ENCODE measurements at regions not wholly inside any gene's neighbourhood (a gene's known extent, or its start where the extent isn't known, plus 50 kb on each side); places are given as distances from the start of the nearest gene placed in this dataset.
"Not testable (repeated sequence)": the region's sequence is repeated elsewhere in the genome, so short reads cannot be mapped to it uniquely, and the experiment has no call there.

DNA sequence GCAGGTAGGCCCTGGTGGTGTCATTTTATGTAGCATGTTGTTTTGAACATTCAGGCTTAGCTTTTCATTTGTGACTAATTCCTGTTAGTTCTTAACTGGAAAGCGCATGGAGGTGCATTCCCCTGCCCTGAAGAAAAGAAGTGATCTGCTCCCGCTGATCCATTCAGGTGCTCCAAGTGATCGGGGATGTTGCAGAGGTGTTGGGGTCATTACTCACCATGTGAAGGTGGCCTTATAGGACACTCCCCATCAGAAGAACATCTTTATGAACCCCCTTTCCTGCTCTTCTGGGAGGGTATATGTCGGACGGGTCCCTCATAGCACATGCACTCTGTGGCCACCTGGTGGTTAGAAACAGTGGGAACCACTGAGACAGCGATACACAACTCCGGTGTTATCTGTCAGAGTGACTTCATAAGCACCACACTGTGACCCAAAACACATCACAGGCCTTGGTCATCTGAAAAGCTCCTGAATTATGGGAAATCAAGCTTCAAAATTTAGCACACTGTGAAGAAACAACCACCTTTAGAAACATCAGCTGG is 172.5 kb upstream of the NOTCH2NLA start:
- DNase-seq, result peak; percentile 62 to 65

DNA sequence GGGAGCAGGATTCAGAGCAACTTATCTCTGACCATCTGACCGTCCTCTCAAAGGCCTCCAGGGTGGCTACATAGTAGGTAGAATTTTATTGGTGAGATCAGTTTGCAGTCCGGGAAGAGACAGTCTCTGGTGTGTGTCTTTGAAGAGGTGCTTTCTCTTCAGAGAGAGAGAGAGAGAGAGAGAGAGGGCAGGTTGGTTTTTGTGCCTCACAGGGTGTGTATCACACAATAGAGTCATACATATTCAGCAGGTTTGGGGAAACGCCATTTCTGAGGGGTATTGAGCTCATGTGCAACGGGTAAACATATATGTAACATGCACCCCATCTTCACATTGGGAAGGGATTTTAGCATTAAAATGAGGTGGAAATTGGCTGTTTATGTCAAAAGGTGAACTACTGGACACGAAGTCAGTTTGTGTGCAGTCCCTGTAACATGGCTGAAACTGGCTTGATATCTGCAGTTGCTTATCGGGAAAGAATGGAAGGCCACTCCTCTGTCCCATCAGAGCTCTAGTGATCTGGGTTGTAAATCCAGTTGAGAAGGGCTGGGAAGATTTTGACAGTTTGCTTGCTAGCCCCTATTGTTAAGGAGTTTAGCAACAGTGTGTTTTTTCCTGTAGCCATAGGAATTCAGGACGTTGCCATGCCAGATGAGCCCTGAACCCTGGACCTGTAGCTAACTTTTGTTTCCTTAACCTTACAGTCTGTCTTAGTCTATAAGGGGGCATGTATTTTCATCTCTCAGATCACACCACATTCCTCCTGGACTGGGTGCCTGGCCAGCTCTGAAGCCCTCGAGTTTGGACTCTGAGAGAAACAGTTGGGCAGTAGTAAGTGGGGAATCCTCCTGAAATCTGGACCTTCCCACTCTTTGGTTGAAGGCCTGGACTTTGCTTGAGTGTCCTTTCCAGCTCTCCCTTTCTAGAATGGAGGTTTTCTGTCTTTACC is 171.6 kb upstream of the NOTCH2NLA start:
- DNase-seq, result not testable (repeated sequence)

DNA sequence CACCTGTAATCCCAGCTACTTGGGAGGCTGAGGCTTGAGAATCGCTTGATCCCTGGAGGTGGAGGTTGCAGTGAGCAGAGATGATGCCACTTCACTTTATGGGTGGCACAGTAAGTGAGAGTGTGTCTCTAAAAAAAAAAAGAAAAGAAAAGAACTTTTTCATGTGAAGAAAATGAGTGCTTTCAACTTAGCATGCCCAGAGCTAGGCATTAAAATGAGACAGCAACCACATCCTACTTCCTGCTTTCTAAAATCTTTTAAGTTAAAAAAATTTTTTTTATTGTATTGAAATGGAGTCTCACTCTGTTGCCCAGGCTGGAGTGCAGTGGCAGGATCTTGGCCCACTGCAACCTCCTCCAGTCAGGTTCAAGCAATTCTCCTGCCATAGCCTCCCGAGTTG is 170.4 kb upstream of the NOTCH2NLA start:
- not testable (repeated sequence) for DNase-seq

DNA sequence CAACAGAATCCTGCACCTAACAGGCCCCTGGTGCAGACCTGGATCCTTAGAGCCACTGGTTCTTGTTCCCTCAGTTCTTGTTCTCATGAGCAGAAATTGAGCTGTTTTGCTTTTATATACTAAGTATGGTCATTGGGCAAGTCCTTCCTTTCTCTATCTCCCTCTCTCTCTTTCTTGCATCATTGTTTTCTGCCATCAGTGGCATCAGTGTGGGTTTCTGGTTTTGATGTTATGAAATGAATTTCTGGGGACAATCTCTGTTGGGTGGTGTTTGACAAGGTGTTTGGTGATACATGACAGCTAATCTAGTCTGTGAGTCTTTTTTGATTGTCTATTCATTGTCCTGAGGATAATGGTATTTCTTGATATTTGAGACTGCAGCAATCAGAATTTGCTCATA is 168.0 kb upstream of the NOTCH2NLA start:
- not testable (repeated sequence) for DNase-seq

DNA sequence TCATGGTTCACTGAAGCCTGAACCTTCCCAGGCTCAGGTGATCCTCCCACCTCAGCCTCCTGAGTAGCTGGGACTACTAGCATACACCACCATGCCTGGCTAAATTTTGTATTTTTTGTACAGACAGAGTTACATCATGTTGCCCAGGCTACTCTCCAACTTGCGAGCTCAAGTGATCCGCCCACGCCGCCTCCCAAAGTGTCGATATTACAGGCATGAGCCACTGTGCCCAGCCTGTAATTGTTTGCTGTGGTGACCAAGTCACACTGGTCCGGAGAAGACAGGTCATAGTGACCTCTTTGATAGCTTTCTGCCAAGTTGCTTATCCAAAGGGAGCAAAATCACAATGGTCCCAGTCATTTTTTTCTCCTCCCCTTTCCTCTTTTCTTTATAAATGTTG is 167.4 kb upstream of the NOTCH2NLA start:
- not testable (repeated sequence) for DNase-seq

DNA sequence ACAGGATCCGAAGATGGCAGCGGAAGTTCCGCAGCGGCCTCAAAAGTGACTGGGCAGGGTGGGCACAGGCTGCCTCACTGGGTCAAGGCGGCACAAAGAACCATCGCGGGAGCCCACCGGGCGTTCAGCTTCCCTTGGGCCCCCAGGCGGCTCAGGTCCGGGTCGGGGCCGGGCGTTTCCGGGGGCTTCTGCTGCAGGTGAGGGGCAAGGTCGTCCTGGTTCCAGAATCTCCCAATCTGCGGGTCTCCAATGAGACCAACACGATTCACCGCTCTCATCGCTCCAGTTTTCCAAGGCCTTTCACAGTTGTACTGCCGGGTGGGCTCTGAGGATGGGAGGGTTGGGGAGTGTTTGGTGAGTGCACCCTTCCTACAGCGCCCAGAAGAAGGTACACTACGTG is 165.0 kb upstream of the NOTCH2NLA start:
- DNase-seq, result not testable (repeated sequence)

DNA sequence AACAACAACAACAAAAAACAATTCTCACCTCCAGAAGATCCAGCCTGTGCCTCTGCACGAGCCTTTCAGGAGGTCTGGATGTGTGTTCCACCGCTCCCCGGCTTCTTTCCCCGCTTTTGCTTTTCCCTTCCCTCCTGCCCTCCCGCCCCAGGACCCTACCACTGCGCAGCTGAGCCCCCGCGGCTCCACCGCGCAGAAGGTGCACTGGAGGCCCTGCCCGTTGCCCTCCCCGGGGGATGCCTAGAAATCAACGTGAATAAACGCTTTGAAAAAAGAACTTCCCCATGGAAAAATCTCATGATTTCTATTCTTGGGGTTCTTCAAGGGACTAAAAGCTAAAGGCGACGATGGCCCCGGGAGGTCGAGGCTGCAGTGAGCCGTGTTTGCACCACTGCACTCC is 164.3 kb upstream of the NOTCH2NLA start:
- not testable (repeated sequence) for DNase-seq

DNA sequence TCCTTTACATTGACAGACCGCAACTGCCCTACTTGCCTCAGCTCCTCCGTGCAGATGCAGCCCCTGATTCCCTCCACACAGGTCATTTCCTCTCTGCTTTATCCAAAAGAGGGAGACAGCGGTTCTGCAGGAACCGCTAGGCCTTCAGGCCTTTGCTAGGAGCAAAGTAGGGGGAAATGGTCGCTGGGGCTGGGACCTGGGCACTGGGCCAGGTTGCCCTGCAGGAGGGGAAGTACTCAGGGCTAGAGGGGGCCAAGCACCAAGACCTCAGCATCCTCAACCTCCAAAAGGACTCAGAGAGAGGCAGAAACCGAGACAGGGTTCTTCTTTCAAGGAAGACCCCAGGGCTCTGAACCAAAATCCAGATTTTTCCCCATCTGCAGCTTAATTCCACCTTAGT is 160.4 kb upstream of the NOTCH2NLA start:
- not testable (repeated sequence) for DNase-seq

DNA sequence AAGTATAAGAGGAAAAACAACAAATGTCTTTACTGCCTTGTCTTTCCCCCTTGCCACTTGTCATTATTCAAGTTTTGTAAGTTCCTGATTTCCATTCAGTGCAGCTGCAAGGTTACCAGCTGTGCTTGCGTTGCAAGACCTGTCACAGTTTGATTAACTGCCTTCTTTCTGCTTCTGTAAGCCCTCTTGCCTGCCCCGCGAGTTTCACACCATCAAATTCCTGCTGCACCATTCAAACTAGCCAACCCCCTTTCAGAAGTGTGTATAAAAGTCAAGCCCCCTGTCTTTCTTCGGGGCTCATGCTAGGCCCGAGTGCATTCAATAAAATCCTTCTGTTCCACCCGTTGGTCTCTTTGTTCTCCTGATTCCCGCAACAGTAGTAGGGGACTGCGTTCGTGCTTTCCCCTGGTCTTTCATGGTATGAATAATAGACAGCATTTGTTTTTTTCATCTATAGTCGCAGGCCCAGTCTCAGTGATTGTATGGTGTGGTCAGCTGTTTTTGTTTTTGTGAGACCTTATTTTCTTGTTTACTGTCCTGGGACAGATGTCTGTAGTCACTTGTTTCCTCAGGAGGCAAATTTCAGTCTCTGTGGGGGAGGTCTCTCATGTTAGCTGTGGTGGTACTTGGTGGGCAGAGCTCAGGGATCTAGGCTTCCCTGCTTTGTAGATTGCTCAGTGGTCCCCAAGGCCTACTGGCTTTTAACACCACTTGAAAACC is 159.1 kb upstream of the NOTCH2NLA start:
- DNase-seq, result peak; percentile 46 to 47

DNA sequence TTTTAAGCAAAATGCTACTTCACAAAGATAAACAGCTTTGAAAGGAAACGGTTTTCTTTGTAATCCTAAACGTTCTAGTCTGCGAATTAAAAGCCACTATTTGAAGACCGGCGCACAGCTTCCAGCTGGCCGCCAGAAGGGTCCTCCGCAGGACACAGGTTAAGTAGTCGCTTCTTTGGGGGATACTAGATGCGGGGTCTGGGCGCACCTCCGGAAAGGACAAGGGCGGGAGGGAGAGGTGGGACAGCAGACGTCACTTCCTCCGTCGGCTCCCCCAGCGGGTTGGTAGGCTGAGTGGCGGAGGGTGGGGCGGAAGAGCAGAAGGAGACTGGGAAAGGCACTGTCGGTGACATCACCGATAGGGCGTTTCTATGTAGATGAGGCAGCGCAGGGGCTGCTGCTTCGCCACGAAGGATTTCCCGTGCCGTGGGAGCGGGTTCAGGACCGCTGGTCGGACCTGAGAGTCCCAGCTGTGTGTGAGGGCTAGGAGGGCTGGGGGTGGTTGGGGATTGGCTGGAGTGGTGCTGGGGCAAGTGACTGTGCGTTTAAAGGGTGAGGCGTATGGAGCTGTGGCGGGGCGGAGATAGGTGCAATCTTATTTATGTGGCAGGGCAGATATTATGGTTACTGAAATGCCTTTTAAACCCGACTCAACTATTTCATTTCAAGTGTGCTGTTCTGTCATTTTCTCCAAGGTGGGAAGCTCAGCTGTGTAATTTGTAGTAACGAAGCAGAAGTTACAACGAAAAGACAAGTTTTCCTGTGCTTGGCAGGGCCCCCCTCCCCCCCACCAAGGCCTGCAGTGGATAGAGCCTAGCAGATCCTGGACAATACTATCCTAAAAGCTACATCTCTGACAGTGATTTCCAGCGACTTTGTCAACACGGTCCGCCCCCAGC is 158.3 kb upstream of the NOTCH2NLA start:
- peak; percentile 75 to 79 for DNase-seq

DNA sequence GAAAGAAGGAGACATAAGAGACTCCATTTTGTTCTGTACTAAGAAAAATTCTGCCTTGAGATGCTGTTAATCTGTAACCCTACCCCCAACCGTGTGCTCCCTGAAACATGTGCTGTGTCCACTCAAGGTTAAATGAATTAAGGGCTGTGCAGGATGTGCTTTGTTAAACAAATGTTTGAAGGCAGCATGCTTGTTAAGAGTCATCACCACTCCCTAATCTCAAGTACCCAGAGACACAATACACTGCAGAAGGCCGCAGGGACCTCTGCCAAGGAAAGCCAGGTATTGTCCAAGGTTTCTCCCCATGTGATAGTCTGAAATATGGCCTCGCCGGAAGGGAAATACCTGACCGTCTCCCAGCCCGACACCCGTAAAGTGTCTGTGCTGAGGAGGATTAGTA is 152.4 kb upstream of the NOTCH2NLA start:
- DNase-seq, result not testable (repeated sequence)

DNA sequence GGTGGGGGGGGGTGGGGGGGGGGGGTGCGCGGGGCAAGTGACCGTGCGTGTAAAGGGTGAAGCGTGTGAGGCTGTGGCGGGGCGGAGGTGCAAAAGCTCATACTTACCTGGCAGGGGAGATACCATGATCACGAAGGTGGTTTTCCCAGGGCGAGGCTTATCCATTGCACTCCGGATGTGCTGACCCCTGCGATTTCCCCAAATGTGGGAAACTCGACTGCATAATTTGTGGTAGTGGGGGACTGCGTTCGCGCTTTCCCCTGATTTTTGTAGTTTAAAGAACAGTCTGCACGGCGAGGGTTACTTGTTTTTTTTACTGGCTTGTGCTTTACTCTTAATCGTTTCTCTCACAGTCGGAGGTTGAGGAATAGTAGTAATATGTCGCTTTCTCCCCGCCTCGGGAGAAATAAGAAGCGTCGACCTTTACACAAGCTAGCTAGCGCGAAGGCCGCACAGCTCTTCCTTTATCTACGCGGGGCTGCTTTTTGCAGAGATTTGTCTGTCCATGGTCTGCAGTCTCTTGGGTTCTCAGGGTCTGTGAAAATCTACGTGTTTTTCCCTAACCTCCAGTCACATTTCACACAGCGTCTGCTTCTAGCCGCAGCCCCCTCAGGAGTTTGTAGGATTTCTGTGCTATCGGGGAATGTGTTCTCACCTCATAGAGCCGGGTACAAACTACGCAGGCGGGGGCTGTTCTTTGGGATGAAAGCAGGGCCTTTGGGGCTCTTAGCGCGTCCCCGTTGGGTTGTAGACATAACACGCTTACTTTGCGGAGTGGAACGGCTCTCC is 148.1 kb upstream of the NOTCH2NLA start:
- peak; percentile 83 to 84 for DNase-seq

DNA sequence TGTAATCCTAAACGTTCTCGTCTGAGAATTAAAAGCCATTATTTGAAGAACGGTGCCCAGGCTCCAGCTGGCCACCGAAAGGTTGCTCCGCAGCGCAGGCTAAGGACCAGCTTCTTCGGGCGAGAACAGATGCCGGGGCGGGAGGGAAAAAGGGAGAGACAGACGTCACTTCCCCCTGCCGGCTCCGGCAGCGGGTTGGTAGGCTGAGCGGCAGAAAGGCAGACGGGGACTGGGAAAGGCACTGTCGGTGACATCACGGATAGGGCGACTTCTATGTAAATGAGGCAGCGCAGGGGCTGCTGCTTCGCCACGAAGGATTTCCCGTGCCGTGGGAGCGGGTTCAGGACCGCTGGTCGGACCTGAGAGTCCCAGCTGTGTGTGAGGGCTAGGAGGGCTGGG is 147.5 kb upstream of the NOTCH2NLA start:
- DNase-seq, result peak; percentile 86 to 89

DNA sequence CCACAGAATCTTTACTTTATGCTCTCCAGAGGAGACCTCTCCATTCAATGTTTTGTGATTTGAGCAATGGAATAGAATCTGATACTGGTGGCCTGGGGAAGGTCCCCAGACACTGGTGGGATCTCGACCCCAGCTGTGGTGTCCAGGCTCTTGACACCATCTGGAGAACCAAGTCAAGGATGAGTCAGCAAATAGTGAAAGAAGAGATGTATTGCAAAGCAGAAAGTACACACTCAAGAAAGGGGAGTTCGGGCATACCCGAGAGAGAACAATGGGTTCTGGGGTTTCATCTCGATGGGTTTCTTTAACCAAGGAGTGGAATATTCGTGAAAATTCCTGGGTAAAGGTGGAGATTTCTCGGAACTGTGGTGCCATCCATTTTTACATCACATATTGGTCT is 146.3 kb upstream of the NOTCH2NLA start:
- not testable (repeated sequence) for DNase-seq

DNA sequence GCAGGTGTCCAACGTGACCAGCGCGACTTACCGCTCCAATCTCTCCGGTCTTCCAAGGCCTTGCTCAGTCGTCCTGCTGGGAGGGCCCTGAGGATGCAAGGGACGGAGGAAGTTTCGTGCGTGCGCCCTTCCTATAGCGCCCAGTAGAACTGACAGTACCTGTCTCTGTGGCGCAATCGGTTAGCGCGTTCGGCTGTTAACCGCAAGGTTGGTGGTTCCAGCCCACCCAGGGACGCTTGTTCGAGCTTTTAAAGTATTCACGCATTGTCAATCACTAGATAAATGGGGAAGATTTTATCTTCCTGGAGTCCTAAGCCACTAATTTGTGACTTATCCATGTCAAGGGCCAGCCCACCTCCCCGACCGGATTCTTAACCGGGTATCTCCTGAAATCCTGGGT is 141.1 kb upstream of the NOTCH2NLA start:
- DNase-seq, result peak; percentile 72

DNA sequence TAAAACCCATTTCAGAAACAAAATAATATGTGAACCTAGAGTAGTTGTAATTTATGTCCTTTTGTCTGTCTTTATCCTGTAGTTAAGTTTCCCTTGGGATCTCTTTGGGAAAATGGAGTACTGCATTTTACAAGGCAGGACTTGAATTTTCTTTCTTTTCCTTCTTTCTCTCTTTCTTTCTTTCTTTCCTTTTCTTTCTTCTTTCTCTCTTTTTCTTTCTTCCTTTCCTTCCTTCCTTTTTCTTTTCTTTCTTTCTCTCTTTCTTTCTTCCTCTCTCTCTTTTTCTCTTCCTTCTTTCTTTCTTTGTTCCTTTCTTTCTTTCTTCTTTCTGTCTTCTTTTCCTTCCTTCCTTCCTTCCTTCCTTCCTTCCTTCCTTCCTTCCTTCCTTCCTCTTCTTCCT is 126.6 kb upstream of the NOTCH2NLA start:
- DNase-seq, result not testable (repeated sequence)

DNA sequence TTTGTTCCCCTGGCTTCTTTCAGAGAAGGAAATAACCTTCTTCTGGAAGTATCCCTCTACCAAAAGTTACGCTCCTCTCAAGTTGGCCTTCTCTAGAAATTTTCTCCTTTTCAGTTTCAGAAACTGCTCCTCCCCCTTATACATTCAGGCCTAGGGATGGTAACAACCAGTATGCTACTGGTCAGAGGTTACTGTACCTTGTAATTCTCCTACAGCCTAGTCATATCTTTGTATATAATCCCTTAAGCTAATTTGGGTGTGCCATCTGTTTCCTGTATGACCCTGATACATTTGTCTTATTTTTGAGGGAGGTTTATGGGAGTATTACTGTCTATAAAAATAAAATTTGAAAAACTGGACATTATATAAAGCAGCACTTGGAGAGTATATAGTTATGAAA is 98.0 kb upstream of the NOTCH2NLA start:
- DNase-seq, result not testable (repeated sequence)

DNA sequence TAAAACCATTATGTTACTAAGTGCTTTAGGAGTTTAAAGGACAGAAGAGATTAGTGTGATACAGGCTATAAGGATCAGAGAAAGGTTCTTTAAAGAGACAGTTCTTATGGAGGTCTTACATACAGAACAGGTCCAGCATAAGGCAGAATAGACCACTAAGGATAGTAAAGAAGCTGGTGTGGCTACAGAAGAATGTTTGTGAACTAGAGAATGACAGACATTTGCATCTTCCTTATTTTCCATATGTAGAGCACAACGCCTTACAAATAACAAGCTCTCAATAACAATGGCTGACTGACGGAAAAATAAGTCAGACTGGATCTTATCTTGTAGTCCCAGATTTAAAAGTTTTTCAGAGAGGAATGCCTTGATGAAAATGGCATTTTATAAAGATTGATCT is 95.6 kb upstream of the NOTCH2NLA start:
- not testable (repeated sequence) for DNase-seq

DNA sequence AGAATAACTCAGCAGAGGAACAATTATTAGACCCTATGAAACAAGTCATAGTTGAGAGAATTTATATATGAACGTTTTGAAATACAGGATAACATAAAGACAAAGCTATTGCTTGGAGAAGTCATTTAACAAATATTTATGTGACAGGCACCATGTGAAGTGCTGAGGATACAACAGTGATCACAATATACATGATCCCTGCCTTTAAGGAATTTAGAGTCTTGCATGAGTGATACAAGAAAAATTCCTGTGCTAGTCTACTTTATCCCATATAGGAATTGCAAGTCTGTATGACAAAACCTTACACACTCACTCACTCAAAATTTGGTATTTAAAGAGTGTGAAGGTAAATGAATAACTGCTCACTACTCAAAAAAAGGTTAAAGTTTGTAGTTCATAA is 94.5 kb upstream of the NOTCH2NLA start:
- DNase-seq, result not testable (repeated sequence)

DNA sequence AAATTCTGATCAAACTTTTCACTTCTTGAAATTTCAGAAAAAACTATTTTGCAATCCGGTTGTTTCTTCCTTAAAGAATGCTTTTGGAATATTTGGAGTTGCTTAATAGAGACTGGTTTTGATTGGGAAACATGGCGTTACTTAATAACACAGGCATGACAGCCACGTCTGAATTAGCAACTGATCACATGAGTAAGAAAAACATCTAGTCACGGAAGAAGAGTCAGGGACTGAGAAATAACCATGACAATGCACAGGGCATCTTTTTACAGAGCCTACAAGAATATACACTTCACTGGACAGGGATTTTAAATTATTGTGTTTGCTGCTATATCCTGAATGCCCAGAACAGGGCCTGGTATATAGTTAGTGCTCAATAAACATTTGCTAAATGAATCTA is 94.1 kb upstream of the NOTCH2NLA start:
- DNase-seq, result not testable (repeated sequence)

DNA sequence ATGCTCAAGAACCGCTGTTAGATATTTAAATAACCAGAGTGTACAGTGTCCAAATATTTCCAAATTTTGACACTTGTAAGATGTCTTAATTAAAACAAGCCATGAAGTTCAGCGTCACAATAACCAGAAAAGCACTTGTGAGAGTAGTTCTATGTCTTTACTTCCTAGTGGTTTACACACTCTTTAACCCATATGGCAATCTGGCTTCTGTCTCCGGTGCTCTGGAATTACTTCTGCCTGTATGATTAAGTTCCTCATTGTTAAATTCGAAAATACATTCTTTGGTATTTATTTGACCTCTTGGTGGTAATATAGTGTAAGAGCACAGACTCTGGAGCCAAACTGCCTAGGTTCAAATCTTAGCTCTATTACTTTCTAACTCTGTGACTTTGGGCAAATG is 89.9 kb upstream of the NOTCH2NLA start:
- not testable (repeated sequence) for DNase-seq

DNA sequence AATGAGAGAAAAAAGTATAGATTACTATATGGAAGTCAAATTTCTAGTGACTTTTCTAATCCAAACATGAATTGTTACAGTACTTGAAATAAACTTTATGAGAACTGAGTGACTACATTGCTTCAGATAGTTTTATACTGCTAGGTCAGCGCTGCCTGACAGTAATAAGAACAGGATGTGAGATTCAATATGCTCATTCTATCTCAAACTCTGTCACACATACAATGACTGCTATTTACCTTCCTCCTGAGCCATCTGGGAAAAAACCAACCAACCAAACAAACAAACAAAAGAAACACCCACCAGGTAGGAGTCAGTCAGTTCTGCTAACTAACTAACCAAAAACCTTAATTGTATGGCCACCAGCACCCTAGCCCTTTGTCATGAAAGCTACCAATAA is 89.0 kb upstream of the NOTCH2NLA start:
- DNase-seq, result not testable (repeated sequence)
